ENCODE measurements at regions not wholly inside any gene's neighbourhood (a gene's known extent, or its start where the extent isn't known, plus 50 kb on each side); places are given as distances from the start of the nearest gene placed in this dataset.

GRCh38 chr3:150227839-150228238, 180.3 kb upstream of the TSC22D2 start:
- no peak overlapping the region for H3K9ac ChIP-seq (ENCODE audit: insufficient read depth, low read length, poor library complexity, severe bottlenecking)
- no peak overlapping the region for H3K4me2 ChIP-seq (replicated peaks; ENCODE audit: extremely low read depth, low read length, poor library complexity, severe bottlenecking)
- peaks cover 1 to 5% (median 5%) of the 10 kb centered on the region in 3 donors for H3K27me3 Mint-ChIP-seq (ENCODE audit: low read depth in 3 of 3)
- peaks cover 3 to 6% of the 10 kb centered on the region in 2 donors for H3K4me1 ChIP-seq (ENCODE audit: control insufficient read depth in 1 of 2, insufficient read depth in 2 of 2, low read length in 2 of 2)
- H2AFZ ChIP-seq (ENCODE audit: insufficient read depth, low read depth, low read length, poor library complexity, severe bottlenecking): no peak overlapping the region
- no peaks in the 10 kb centered on the region for H3K9me3 ChIP-seq (replicated peaks in 1 of 2; ENCODE audit: control insufficient read depth in 1 of 2, insufficient read depth in 1 of 2, low read length in 2 of 2)
- H3K79me2 ChIP-seq (ENCODE audit: insufficient read depth, low read length): no peaks in the 10 kb centered on the region
- WGBS (ENCODE audit: insufficient coverage): 89% methylated on average over 1 of the region's 5 CpGs
- H3K9me3 Mint-ChIP-seq: no peaks in the 10 kb centered on the region
- no peak overlapping the region for H3K4me3 ChIP-seq (replicated peaks in 1 of 3; ENCODE audit: low read depth in 2 of 3, low read length in 3 of 3)
- no peak overlapping the region for H3K27ac Mint-ChIP-seq
- intact Hi-C loops (cut with micrococcal nuclease): loop anchor here (5.0 to 10.0 kb wide), 2 partner anchors 267 to 269 kb away; no protein-coding TSS in a partner anchor
- H3K36me3 ChIP-seq (replicated peaks in 1 of 2; ENCODE audit: control insufficient read depth in 1 of 2, insufficient read depth in 2 of 2, low read length in 2 of 2): no peaks in the 10 kb centered on the region
- peak; percentile 17 to 43 (median 32) for DNase-seq
- H3K27ac ChIP-seq (ENCODE audit: low read depth in 1 of 2, low read length in 2 of 2): no peak overlapping the region
- TF ChIP-seq CTCF (IDR thresholded peaks at IDR 0.05): peak; percentile 73
- H4K20me1 ChIP-seq (ENCODE audit: insufficient read depth, low read length): no peaks in the 10 kb centered on the region
- peaks cover 2 to 4% of the 10 kb centered on the region in 2 donors for H3K27me3 ChIP-seq (ENCODE audit: control insufficient read depth in 2 of 2, insufficient read depth in 2 of 2, low read length in 2 of 2)
- no peak overlapping the region for H3K4me3 Mint-ChIP-seq
- H3K4me1 Mint-ChIP-seq: peaks cover 5% of the 10 kb centered on the region
- no peaks in the 10 kb centered on the region for H3K36me3 Mint-ChIP-seq

- H3K36me3 Mint-ChIP-seq: no peaks in the 10 kb centered on the region
- Histone ChIP-seq H3K79me2 (ENCODE audit: insufficient read depth, low read length) (no peaks in the 10 kb centered on the region), H3K27ac (ENCODE audit: low read depth in 1 of 2, low read length in 2 of 2) (no peak overlapping the region), H3K9me3 (replicated peaks in 1 of 2; ENCODE audit: control insufficient read depth in 1 of 2, insufficient read depth in 1 of 2, low read length in 2 of 2) (no peaks in the 10 kb centered on the region), H3K4me3 (replicated peaks in 1 of 3; ENCODE audit: low read depth in 2 of 3, low read length in 3 of 3) (no peak overlapping the region), H3K9ac (ENCODE audit: insufficient read depth, low read length, poor library complexity, severe bottlenecking) (no peak overlapping the region), H3K4me2 (replicated peaks; ENCODE audit: extremely low read depth, low read length, poor library complexity, severe bottlenecking) (no peak overlapping the region), H4K20me1 (ENCODE audit: insufficient read depth, low read length) (no peaks in the 10 kb centered on the region), H3K36me3 (replicated peaks in 1 of 2; ENCODE audit: control insufficient read depth in 1 of 2, insufficient read depth in 2 of 2, low read length in 2 of 2) (no peaks in the 10 kb centered on the region), H3K4me1 (ENCODE audit: control insufficient read depth in 1 of 2, insufficient read depth in 2 of 2, low read length in 2 of 2) (peaks cover 6 to 10% of the 10 kb centered on the region in 2 donors), H2AFZ (ENCODE audit: insufficient read depth, low read depth, low read length, poor library complexity, severe bottlenecking) (no peak overlapping the region), H3K27me3 (ENCODE audit: control insufficient read depth in 2 of 2, insufficient read depth in 2 of 2, low read length in 2 of 2) (peaks cover 13 to 16% of the 10 kb centered on the region in 2 donors)
- WGBS (ENCODE audit: insufficient coverage): 71% methylated on average over 9 of the region's 9 CpGs
- intact Hi-C loops (cut with micrococcal nuclease): loop anchor here (5.0 to 10.0 kb wide), 2 partner anchors 269 to 271 kb away; no protein-coding TSS in a partner anchor
- no peak for TF ChIP-seq CTCF (IDR thresholded peaks at IDR 0.05)
- H3K9me3 Mint-ChIP-seq: no peaks in the 10 kb centered on the region
- H3K4me3 Mint-ChIP-seq: no peak overlapping the region
- H3K4me1 Mint-ChIP-seq: peaks cover 7% of the 10 kb centered on the region
- peaks cover 9 to 15% (median 14%) of the 10 kb centered on the region in 3 donors for H3K27me3 Mint-ChIP-seq (ENCODE audit: low read depth in 3 of 3)
- H3K27ac Mint-ChIP-seq: no peak overlapping the region
- no peak for DNase-seq
Observed at GRCh38 chr3:150225986-150226385, 182.1 kb upstream of the TSC22D2 start.

Measured in CD14-positive monocyte (primary cell).